Pons (tissue), 1 donor: ENCODE measurements at regions not wholly inside any gene's neighbourhood (a gene's known extent, or its start where the extent isn't known, plus 50 kb on each side); places are given as distances from the start of the nearest gene placed in this dataset.

ENCODE experiments used
- DNase-seq: peaks from one replicate; pipeline ENCODE4 v3.0.0-alpha.2; 2016; ENCODE audit warnings: low spot score

- DNase-seq = no peak
Observed at GRCh38 chr6:1515280-1515679, 94.4 kb upstream of the FOXC1 start.

- DNase-seq = no peak
Observed at GRCh38 chr6:1515781-1516180, 93.9 kb upstream of the FOXC1 start.

GRCh38 chr6:1516742-1517520 is 92.8 kb upstream of the FOXC1 start:
- no peak for DNase-seq

GRCh38 chr6:1518855-1519254 is 90.9 kb upstream of the FOXC1 start:
- DNase-seq = no peak

- DNase-seq = no peak
Observed at GRCh38 chr6:1519597-1519996, 90.1 kb upstream of the FOXC1 start.

- DNase-seq = no peak
Observed at GRCh38 chr6:1522779-1523178, 86.9 kb upstream of the FOXC1 start.

GRCh38 chr6:1524040-1524480 is 85.7 kb upstream of the FOXC1 start:
- DNase-seq = peak; percentile 6

GRCh38 chr6:1525364-1526038 is 84.2 kb upstream of the FOXC1 start:
- peak; percentile 53 for DNase-seq

- DNase-seq = peak; percentile 46
Observed at GRCh38 chr6:1526398-1527072, 83.2 kb upstream of the FOXC1 start.

- peak; percentile 87 for DNase-seq
Observed at GRCh38 chr6:1527073-1527457, 82.7 kb upstream of the FOXC1 start.

GRCh38 chr6:1535295-1535694 is 74.4 kb upstream of the FOXC1 start:
- DNase-seq = no peak

- no peak for DNase-seq
Observed at GRCh38 chr6:1536526-1537429, 72.9 kb upstream of the FOXC1 start.

GRCh38 chr6:1538369-1538768 is 71.3 kb upstream of the FOXC1 start:
- DNase-seq = no peak

GRCh38 chr6:1538810-1539478 is 70.8 kb upstream of the FOXC1 start:
- DNase-seq = no peak

- DNase-seq = no peak
Observed at GRCh38 chr6:1540864-1541521, 68.7 kb upstream of the FOXC1 start.

- no peak for DNase-seq
Observed at GRCh38 chr6:1542335-1542734, 67.4 kb upstream of the FOXC1 start.

- no peak for DNase-seq
Observed at GRCh38 chr6:1542764-1543163, 67.0 kb upstream of the FOXC1 start.

GRCh38 chr6:1544000-1544399 is 65.7 kb upstream of the FOXC1 start:
- no peak for DNase-seq

GRCh38 chr6:1544603-1545002 is 65.1 kb upstream of the FOXC1 start:
- DNase-seq = no peak

GRCh38 chr6:1545654-1546053 is 64.1 kb upstream of the FOXC1 start:
- no peak for DNase-seq

GRCh38 chr6:1547785-1548184 is 61.9 kb upstream of the FOXC1 start:
- no peak for DNase-seq
